ENCODE measurements at regions not wholly inside any gene's neighbourhood (a gene's known extent, or its start where the extent isn't known, plus 50 kb on each side); places are given as distances from the start of the nearest gene placed in this dataset.

GRCh38 chr1:65082346-65083040 lies 65.5 kb upstream of the AK4 start:
- Histone ChIP-seq H4K91ac (replicated peaks; ENCODE audit: insufficient read length, low read length) (no peak overlapping the region), H4K5ac (ENCODE audit: insufficient read length, low read depth, low read length) (no peak overlapping the region), H3K9ac (replicated peaks in 1 of 4; ENCODE audit: extremely low read depth in 1 of 4, low read depth in 3 of 4, low read length in 3 of 4) (no peak overlapping the region), H2BK12ac (ENCODE audit: low read depth, low read length) (no peak overlapping the region), H2BK20ac (ENCODE audit: low read length) (no peak overlapping the region), H2BK5ac (ENCODE audit: low read depth, low read length) (no peak overlapping the region), H3K79me2 (ENCODE audit: control insufficient read depth in 1 of 2, insufficient read depth in 2 of 2, low read length in 2 of 2) (no peaks in the 10 kb centered on the region), H3K56ac (replicated peaks; ENCODE audit: insufficient read length, low read depth, low read length) (no peak overlapping the region), H2BK15ac (ENCODE audit: low read length) (no peak overlapping the region), H3K9me3 (ENCODE audit: insufficient read depth in 2 of 2, low read depth in 1 of 2, low read length in 1 of 2) (peaks cover 0 to 4% of the 10 kb centered on the region in 2 experiments; a peak in 1 of 4 replicates), H3K79me1 (ENCODE audit: low read depth, low read length) (no peaks in the 10 kb centered on the region), H3K27ac (ENCODE audit: low read depth, low read length) (no peak overlapping the region), H4K8ac (ENCODE audit: extremely low read depth, insufficient read depth, low read length) (no peak overlapping the region), H2BK120ac (replicated peaks; ENCODE audit: low read depth, low read length) (no peak overlapping the region), H3K23ac (ENCODE audit: insufficient read length) (no peak overlapping the region), H4K20me1 (replicated peaks in 1 of 2; ENCODE audit: control insufficient read depth in 1 of 2, insufficient read depth in 2 of 2, low read length in 2 of 2) (no peaks in the 10 kb centered on the region), H3K4me2 (ENCODE audit: insufficient read depth in 1 of 2, low read depth in 2 of 2, low read length in 2 of 2) (no peak overlapping the region), H3K4ac (replicated peaks; ENCODE audit: insufficient read length, low read depth, low read length) (no peak overlapping the region), H3K18ac (ENCODE audit: extremely low read depth, low read length) (no peak overlapping the region), H3K4me3 (ENCODE audit: extremely low read depth in 1 of 4, insufficient read depth in 2 of 4, low read depth in 3 of 4, low read length in 4 of 4) (no peak overlapping the region), H2AFZ (ENCODE audit: low read length) (no peak overlapping the region), H3K4me1 (replicated peaks in 1 of 4; ENCODE audit: control insufficient read depth in 3 of 4, insufficient read depth in 4 of 4, low read length in 3 of 4) (no peaks in the 10 kb centered on the region), H2AK5ac (ENCODE audit: low read depth, low read length) (no peak overlapping the region), H3K36me3 (ENCODE audit: control insufficient read depth in 2 of 4, insufficient read depth in 4 of 4, low read length in 3 of 4) (no peaks in the 10 kb centered on the region), H3K23me2 (ENCODE audit: low read depth, low read length) (no peaks in the 10 kb centered on the region), H3K27me3 (replicated peaks in 1 of 4; ENCODE audit: control insufficient read depth in 3 of 4, extremely low read depth in 1 of 4, insufficient read depth in 3 of 4, low read length in 3 of 4) (no peaks in the 10 kb centered on the region), H3K14ac (ENCODE audit: insufficient read length) (no peak overlapping the region)
- FAIRE-seq (no peak), DNase-seq (ENCODE audit: low read depth in 1 of 2, low spot score in 2 of 2) (no peak)
- WGBS, 2 experiments (ENCODE audit: extremely low coverage in 1 of 2, insufficient coverage in 1 of 2, insufficient read length in 1 of 2, insufficient replicate concordance in 2 of 2, low coverage in 1 of 2, low lambda C conversion rate in 2 of 2, missing lambda C conversion rate in 1 of 2), result 92% methylated on average over 6 of the region's 6 CpGs; no CpG with 5 or more reads in 1 of the 2 experiments
- ChIA-PET CTCF (ENCODE audit: partially characterized antibody) (interaction anchor here (0.8 to 1.4 kb wide), 3 partner anchors 8 to 221 kb away, joined by 3 to 5 read pairs (median 3); no protein-coding TSS in a partner anchor), POLR2A (ENCODE audit: partially characterized antibody) (no interaction called here)
- TF ChIP-seq SIRT6 (IDR thresholded peaks at IDR 0.05; ENCODE audit: low read length) (no peak), MAX (IDR thresholded peaks at IDR 0.05) (no peak)

Data from H1 (cell line).